GM12872 (cell line): ENCODE measurements at regions not wholly inside any gene's neighbourhood (a gene's known extent, or its start where the extent isn't known, plus 50 kb on each side); places are given as distances from the start of the nearest gene placed in this dataset.

Source experiments
- TF ChIP-seq, protein P1 (sequence below): IDR thresholded peaks from 3 replicates; pipeline ENCODE4 v1.5.1; 2011; ENCODE audit warnings: low read depth, mild to moderate bottlenecking, low read length, moderate library complexity; ENCODE audit not compliant: insufficient read depth

DNA sequence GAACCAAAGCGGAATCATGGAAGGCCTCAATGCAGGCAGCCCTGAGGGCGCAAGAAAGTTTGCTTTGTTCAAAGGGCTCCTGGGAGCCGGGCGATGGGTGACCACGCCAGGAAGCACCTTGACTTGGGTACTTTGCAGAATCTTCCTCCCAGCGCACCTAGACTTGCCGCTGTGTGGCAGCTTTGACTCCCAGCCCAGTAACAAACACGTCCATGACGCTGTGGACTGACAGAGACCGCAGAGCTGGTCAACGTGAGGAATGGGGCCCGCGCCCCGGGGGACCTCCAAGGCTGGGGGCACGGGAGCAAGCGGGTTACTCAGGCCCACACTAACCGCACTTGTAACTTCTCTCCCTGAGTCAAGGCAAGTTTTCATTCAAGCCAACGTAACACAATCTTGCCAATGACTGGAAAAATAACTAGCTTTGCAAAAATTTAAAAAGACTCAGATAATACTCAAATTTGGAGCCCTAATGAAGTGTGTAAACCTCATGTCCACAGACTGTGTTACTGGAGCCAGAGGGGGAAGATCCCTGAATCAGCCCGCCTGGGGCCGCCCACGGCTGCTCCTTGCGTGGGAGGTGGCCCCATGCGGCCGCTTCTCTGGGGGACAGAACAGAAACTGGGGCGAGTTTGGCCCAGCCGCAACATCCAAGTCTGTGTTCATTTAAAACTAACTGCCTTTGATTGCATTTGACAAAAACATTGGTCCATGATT is 130.8 kb downstream of the DNAJB6 start:
- TF ChIP-seq, protein P1, sequence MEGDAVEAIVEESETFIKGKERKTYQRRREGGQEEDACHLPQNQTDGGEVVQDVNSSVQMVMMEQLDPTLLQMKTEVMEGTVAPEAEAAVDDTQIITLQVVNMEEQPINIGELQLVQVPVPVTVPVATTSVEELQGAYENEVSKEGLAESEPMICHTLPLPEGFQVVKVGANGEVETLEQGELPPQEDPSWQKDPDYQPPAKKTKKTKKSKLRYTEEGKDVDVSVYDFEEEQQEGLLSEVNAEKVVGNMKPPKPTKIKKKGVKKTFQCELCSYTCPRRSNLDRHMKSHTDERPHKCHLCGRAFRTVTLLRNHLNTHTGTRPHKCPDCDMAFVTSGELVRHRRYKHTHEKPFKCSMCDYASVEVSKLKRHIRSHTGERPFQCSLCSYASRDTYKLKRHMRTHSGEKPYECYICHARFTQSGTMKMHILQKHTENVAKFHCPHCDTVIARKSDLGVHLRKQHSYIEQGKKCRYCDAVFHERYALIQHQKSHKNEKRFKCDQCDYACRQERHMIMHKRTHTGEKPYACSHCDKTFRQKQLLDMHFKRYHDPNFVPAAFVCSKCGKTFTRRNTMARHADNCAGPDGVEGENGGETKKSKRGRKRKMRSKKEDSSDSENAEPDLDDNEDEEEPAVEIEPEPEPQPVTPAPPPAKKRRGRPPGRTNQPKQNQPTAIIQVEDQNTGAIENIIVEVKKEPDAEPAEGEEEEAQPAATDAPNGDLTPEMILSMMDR = no peak

DNA sequence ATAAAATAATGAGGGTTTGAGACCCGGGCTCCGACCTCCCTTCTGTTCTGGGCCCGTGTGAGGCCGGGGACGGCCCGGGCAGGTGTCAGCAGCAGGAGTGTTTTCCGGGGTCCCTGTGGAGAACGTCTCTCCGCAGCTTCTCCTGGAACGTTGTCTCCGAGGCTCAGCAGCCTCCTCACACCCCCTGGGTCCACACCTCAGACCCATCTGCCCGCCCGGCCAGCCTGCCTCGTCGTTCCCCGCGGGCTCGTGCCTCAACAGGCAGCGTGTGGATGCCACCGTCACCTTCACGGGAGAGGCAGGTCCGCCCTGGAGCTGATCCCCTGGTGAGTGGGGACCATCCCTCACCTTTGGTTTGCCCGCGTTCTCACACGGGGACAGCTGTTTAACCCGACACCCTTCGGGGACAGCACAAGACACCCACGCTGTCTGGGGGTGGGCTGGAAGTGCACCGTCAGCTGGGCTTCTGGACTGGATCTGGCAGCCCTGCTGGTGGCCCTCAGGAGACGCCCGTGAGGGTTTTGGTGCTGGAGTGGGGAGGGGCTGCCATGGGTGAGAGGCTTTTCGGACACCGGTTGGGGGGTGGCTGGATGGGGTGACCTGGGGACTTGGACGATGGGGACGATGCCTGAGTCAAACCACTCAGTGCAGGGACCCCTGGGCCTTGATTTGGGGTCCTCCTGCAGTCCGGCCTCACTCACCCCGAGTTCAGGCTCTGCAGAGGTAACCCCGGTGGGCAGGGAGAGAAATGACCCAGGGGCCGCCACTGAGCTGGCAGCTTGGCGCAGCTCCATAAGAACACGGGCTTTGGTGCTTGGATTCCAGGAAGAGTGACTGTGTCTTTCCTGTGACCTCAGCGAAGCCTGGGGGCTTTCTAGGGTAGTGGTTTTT is 131.7 kb downstream of the DNAJB6 start:
- TF ChIP-seq, protein P1 = no peak

DNA sequence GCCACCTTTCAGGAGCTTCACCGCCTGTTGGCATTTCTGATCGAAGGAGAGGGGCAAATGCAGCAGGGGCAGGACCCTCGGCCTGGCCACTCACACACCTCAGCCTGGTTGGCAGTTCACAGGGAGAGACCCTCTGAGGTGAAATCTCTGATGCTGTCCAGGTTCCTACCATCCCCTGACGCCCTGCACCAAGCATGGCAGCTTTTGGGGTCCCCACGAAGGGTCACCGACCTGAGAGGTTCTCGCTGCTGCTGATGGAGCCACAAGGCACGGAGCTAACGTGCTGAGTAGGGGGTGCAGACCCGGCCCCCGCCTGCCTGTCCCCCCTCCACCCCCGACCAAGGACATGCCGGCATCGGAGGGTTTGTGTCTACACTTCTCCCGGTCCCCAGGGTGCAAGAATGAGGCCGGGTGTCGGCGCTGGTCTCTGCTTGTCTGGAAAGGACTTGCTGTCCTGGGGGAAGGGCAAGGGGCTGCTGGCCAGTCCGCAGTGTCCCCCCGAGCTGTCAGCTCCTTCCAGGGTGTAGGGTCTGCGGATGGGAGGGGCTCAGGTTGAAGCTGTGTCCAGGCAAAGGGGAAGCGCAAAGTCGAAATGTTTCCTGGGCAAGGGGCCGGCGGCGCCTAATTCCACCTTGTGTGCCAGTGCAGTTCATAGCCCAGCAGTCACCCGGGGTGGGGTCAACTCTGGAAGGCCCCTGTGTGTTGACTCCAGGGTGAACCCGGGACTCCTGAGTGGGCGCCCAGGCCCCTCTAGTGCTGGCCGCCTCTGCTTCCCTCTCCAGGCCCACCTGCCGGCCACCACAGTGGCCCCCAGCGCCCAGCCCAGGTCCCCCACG is 132.6 kb downstream of the DNAJB6 start:
- TF ChIP-seq, protein P1 = no peak

DNA sequence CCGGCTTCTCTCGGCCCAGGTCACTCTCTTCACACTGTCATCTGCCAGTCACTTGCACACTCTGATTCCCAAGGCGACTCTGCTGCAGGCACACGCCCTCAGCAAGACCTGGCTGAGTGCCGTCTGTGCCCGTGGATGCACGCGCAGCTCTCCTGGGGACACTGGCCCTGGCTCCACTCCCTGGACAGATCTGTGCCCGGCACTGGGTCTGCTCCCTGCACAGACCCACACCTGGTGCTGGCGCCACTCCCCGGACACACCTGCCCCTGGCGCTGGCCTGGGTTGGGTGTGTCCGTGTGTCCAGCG is 133.2 kb downstream of the DNAJB6 start:
- TF ChIP-seq, protein P1 = no peak

DNA sequence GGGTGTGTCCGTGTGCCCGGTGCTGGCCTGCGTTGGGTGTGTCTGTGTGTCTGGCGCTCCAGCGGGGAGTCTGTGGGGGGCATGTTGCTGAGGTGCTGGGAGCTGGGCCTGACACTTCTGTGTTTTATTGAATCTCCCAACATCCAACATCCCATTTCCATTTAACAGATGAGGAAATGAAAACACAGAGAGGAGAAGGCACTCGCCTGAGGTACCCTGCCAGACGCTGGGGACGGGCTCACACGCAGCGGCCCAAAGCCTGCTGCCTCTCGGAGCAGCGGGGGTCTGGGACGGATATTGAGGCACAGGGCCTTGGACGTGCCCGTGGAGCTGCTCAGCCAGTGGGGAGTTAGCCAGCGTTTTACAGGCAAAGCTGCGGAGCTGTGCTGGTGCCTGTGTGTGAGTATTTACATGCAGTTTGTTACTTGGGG is 133.9 kb downstream of the DNAJB6 start:
- TF ChIP-seq, protein P1 = no peak

DNA sequence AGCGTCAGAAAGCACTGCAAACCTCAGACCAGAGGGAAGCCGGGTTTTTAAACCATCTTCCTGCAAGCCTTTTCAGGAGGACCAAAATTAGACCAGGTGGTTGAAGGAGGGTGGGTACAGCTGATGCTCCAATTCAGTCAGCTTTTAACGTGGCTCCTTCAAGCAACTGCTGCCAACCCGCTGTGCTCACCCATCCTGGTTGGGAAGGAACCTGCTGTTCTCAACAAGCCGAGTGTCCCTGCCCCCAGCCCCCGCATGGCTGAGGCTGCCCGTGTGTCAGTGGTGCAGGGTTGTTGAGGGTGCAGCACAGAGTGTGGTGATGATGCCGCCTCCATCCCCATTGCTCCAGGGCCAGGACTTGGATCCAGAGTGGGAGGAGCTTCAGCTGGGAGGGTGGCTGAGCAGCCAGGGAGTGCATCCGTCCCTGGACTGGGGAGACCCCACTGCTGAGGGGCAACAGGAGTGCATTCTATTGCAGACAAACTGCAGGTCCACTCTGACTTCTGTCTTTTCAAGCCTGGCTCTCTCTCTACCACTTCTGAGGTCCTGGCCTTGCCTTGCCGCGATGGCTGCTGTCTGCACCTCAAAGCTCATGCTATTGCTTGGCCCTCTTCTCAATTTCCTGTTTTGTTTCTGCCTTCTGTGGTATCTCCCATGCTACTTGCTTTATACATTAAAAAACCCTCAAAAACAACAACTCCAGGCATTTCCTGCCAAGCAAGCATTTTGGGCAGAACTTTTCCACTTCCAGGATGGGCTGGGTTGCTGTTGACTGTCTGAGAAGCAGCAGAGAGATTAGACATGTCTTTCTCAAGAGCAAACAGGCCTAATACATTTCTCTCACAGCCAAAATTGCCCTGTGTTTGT is 134.7 kb downstream of the DNAJB6 start:
- TF ChIP-seq, protein P1 = no peak
